Panc1 (cell line): ENCODE measurements at regions not wholly inside any gene's neighbourhood (a gene's known extent, or its start where the extent isn't known, plus 50 kb on each side); places are given as distances from the start of the nearest gene placed in this dataset.

Experiments
- ATAC-seq: fragments of 200-7000 bp; cut with Tn5 transposase; 2 replicates; pipeline ENCODE4 v1.9.1; 2020; ENCODE audit warnings: mild to moderate bottlenecking, moderate library complexity
- BruUV-seq: library from RNA; stranded (reverse); fragments of 400-500 nt; replicated peaks from 2 replicates; lab custom pipeline; 2021; lab: Mats Ljungman, UMichigan
- CTCF ChIA-PET: fragments of 300-600 bp; sonication (Branson Sonifier 250); formaldehyde crosslinking; loops from one replicate; lab custom pipeline; 2022; ENCODE audit warnings: antibody characterized with exemption; lab: Charles Lee
- POLR2A ChIA-PET: fragments of 300-600 bp; sonication (Branson Sonifier 250); formaldehyde crosslinking; loops from one replicate; lab custom pipeline; 2022; ENCODE audit warnings: antibody characterized with exemption; lab: Charles Lee
- DNase-seq: peaks from one replicate; pipeline ENCODE4 v3.0.0-alpha.2; 2010; ENCODE audit warnings: low read depth, low spot score
- H3K27ac ChIP-seq: 2 replicates; pipeline ENCODE4 v1.5.1; 2011; ENCODE audit warnings: mild to moderate bottlenecking, low read length, inconsistent platforms
- H3K27me3 ChIP-seq: fragments of 200-500 bp; sonication (Bioruptor generic); 2 replicates; pipeline ENCODE4 v1.6.0; 2014; ENCODE audit warnings: low read length, inconsistent platforms; ENCODE audit not compliant: control insufficient read depth, insufficient read depth
- H3K36me3 ChIP-seq: fragments of 200-500 bp; sonication (Bioruptor generic); 2 replicates; pipeline ENCODE4 v1.5.1; 2014; ENCODE audit warnings: inconsistent platforms, mild to moderate bottlenecking, low read length, moderate library complexity; ENCODE audit not compliant: control insufficient read depth, insufficient read depth
- H3K4me1 ChIP-seq: 2 replicates; pipeline ENCODE4 v1.5.1; 2011; ENCODE audit warnings: inconsistent platforms, mild to moderate bottlenecking, low read length, moderate library complexity; ENCODE audit not compliant: control insufficient read depth, insufficient read depth
- H3K4me3 ChIP-seq, 2 experiments: 2 replicates each; pipeline ENCODE4 v1.5.1; 2011 to 2012; ENCODE audit warnings: low read depth in 2 of 2, low read length in 2 of 2, mild to moderate bottlenecking in 2 of 2, inconsistent platforms in 1 of 2, moderate library complexity in 1 of 2
- H3K9me3 ChIP-seq: fragments of 200-500 bp; sonication (Bioruptor generic); 2 replicates; pipeline ENCODE4 v1.5.1; 2014; ENCODE audit warnings: low read depth, mild to moderate bottlenecking, inconsistent platforms, low read length, moderate library complexity; ENCODE audit not compliant: control insufficient read depth, insufficient read depth
- CTCF ChIP-seq: fragments of 450-650 bp; IDR thresholded peaks from 2 replicates; pipeline ENCODE4 v1.5.1; 2017; ENCODE audit warnings: mild to moderate bottlenecking
- POLR2AphosphoS5 ChIP-seq: IDR thresholded peaks from 2 replicates; pipeline ENCODE4 v1.6.1; 2012; ENCODE audit warnings: mild to moderate bottlenecking, low read depth, low read length, moderate library complexity
- SIN3A ChIP-seq: IDR thresholded peaks from 2 replicates; pipeline ENCODE4 v1.6.1; 2012; ENCODE audit warnings: low read depth, mild to moderate bottlenecking, low read length, moderate library complexity, borderline replicate concordance; ENCODE audit not compliant: insufficient read depth
- TCF7L2 ChIP-seq: IDR thresholded peaks from 2 replicates; pipeline ENCODE4 v1.6.1; 2011; ENCODE audit warnings: mild to moderate bottlenecking, low read depth, low read length, inconsistent platforms
- in situ Hi-C: cut with HindIII; loops from 2 replicates; pipeline ENCODE4 v1.10.0; 2016; ENCODE audit warnings: low sequenced_read_pairs, low pct_unique_long_range_greater_than_20kb
- intact Hi-C: fragments of 100-400 bp; cut with micrococcal nuclease; formaldehyde crosslinking; loops from one replicate; pipeline ENCODE4 v1.10.0; 2022; ENCODE audit not compliant: unreplicated experiment
- TF ChIP-seq, protein P1 (sequence below), 2 experiments: IDR thresholded peaks; 2 replicates each; pipeline ENCODE4 v1.6.1; 2011 to 2012; ENCODE audit warnings: low read depth in 2 of 2, control low read depth in 1 of 2, low read length in 1 of 2, mild to moderate bottlenecking in 1 of 2, moderate library complexity in 1 of 2; ENCODE audit not compliant: insufficient read depth in 1 of 2

GRCh38 chr17:77700165-77700881 lies 258.2 kb upstream of the TNRC6C start:
- H3K9me3 ChIP-seq = peaks cover 19% of the 10 kb centered on the region; the same call in 1 of the 2 replicates
- H3K36me3 ChIP-seq = no peaks in the 10 kb centered on the region
- no peak for DNase-seq
- H3K4me1 ChIP-seq = no peaks in the 10 kb centered on the region
- no peak overlapping the region for H3K4me3 ChIP-seq
- intact Hi-C loops (no loop called here), in situ Hi-C loops (no loop called here)
- no TSS peak for BruUV-seq
- CTCF ChIA-PET = interaction anchor here (0.7 kb wide), 1 partner anchor 309 kb away, joined by 4 read pairs; no protein-coding TSS in a partner anchor
- no peak overlapping the region for H3K27ac ChIP-seq
- no peak for TF ChIP-seq CTCF
- TF ChIP-seq, protein P1, sequence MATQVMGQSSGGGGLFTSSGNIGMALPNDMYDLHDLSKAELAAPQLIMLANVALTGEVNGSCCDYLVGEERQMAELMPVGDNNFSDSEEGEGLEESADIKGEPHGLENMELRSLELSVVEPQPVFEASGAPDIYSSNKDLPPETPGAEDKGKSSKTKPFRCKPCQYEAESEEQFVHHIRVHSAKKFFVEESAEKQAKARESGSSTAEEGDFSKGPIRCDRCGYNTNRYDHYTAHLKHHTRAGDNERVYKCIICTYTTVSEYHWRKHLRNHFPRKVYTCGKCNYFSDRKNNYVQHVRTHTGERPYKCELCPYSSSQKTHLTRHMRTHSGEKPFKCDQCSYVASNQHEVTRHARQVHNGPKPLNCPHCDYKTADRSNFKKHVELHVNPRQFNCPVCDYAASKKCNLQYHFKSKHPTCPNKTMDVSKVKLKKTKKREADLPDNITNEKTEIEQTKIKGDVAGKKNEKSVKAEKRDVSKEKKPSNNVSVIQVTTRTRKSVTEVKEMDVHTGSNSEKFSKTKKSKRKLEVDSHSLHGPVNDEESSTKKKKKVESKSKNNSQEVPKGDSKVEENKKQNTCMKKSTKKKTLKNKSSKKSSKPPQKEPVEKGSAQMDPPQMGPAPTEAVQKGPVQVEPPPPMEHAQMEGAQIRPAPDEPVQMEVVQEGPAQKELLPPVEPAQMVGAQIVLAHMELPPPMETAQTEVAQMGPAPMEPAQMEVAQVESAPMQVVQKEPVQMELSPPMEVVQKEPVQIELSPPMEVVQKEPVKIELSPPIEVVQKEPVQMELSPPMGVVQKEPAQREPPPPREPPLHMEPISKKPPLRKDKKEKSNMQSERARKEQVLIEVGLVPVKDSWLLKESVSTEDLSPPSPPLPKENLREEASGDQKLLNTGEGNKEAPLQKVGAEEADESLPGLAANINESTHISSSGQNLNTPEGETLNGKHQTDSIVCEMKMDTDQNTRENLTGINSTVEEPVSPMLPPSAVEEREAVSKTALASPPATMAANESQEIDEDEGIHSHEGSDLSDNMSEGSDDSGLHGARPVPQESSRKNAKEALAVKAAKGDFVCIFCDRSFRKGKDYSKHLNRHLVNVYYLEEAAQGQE (IDR thresholded peaks at IDR 0.05; ENCODE audit: insufficient read depth in 1 of 2, low read depth in 2 of 2, low read length in 1 of 2) = no peak
- TF ChIP-seq TCF7L2 = no peak
- no peak for TF ChIP-seq POLR2AphosphoS5
- TF ChIP-seq SIN3A = no peak
- no peak for ATAC-seq
- peaks cover 19% of the 10 kb centered on the region for H3K27me3 ChIP-seq
- POLR2A ChIA-PET = no interaction called here

GRCh38 chr17:77701996-77702395 lies 256.5 kb upstream of the TNRC6C start:
- TF ChIP-seq, protein P1 (IDR thresholded peaks at IDR 0.05; ENCODE audit: insufficient read depth in 1 of 2, low read depth in 2 of 2, low read length in 1 of 2) = no peak
- TF ChIP-seq CTCF = no peak
- TF ChIP-seq POLR2AphosphoS5 = no peak
- TF ChIP-seq SIN3A = no peak
- Histone ChIP-seq H3K9me3 (peaks cover 19% of the 10 kb centered on the region; the same call in 1 of the 2 replicates), H3K36me3 (no peaks in the 10 kb centered on the region), H3K27ac (no peak overlapping the region), H3K4me1 (no peaks in the 10 kb centered on the region), H3K27me3 (peaks cover 14% of the 10 kb centered on the region; the same call in 1 of the 2 replicates), H3K4me3 (no peak overlapping the region)
- DNase-seq (no peak), ATAC-seq (no peak)
- in situ Hi-C loops = no loop called here
- CTCF ChIA-PET = no interaction called here
- intact Hi-C loops = no loop called here
- BruUV-seq = no TSS peak
- POLR2A ChIA-PET = no interaction called here
